IMR-90 (cell line): ENCODE measurements at regions not wholly inside any gene's neighbourhood (a gene's known extent, or its start where the extent isn't known, plus 50 kb on each side); places are given as distances from the start of the nearest gene placed in this dataset.

ENCODE experiments used
- ATAC-seq: fragments of 200-7000 bp; cut with Tn5 transposase; 2 replicates; pipeline ENCODE4 v1.9.1; 2020; ENCODE audit warnings: low read depth, mild to moderate bottlenecking, moderate library complexity
- BruUV-seq: library from RNA; stranded (reverse); fragments of 400-500 nt; replicated peaks from 2 replicates; lab custom pipeline; 2021; lab: Mats Ljungman, UMichigan
- CTCF ChIA-PET: fragments of 300-600 bp; formaldehyde crosslinking; extraction: SDS; loops from one replicate; lab custom pipeline; 2021; ENCODE audit warnings: antibody characterized with exemption; lab: Yijun Ruan, JAX
- POLR2A ChIA-PET: fragments of 300-600 bp; sonication (Branson Sonifier 250); formaldehyde crosslinking; loops from one replicate; lab custom pipeline; 2022; ENCODE audit warnings: antibody characterized with exemption; ENCODE audit not compliant: unreplicated experiment; lab: Charles Lee
- DNase-seq: peaks from one replicate; pipeline ENCODE4 v3.0.0; 2013
- H2AFZ ChIP-seq: replicated peaks from 2 replicates; pipeline ENCODE3; 2013; ENCODE audit warnings: low read length, mild to moderate bottlenecking; ENCODE audit not compliant: poor library complexity
- H2AK5ac ChIP-seq: 2 replicates; pipeline ENCODE4 v1.6.1; 2013; ENCODE audit warnings: low read depth, low read length, inconsistent platforms
- H2AK9ac ChIP-seq: replicated peaks from 2 replicates; pipeline ENCODE3; 2013; ENCODE audit warnings: mild to moderate bottlenecking, low read depth, low read length, moderate library complexity; ENCODE audit not compliant: poor library complexity
- H2BK120ac ChIP-seq: 2 replicates; pipeline ENCODE4 v1.6.1; 2013; ENCODE audit warnings: low read depth, low read length, inconsistent platforms
- H2BK15ac ChIP-seq: 3 replicates; pipeline ENCODE4 v1.6.1; 2013; ENCODE audit warnings: low read depth, low read length, inconsistent platforms
- H2BK20ac ChIP-seq: 2 replicates; pipeline ENCODE4 v1.6.1; 2013; ENCODE audit warnings: low read depth, mild to moderate bottlenecking, inconsistent platforms, low read length, moderate library complexity
- H2BK5ac ChIP-seq: 2 replicates; pipeline ENCODE4 v1.6.1; 2013; ENCODE audit warnings: mild to moderate bottlenecking, low read depth, low read length, inconsistent platforms; ENCODE audit not compliant: poor library complexity, severe bottlenecking
- H3K14ac ChIP-seq: replicated peaks from 2 replicates; pipeline ENCODE4 v1.6.1; 2013; ENCODE audit warnings: low read depth, low read length, inconsistent platforms
- H3K18ac ChIP-seq: 2 replicates; pipeline ENCODE4 v1.6.1; 2013; ENCODE audit warnings: low read depth, low read length, control low read depth
- H3K23ac ChIP-seq: 2 replicates; pipeline ENCODE4 v1.6.1; 2013; ENCODE audit warnings: low read depth, low read length, inconsistent platforms
- H3K27ac ChIP-seq: 2 replicates; pipeline ENCODE4 v1.5.1; 2013; ENCODE audit warnings: mild to moderate bottlenecking, control low read depth, low read length; ENCODE audit not compliant: insufficient read depth
- H3K27me3 ChIP-seq: 2 replicates; pipeline ENCODE4 v1.6.1; 2013; ENCODE audit warnings: low read length; ENCODE audit not compliant: control insufficient read depth, insufficient read depth
- H3K36me3 ChIP-seq: 2 replicates; pipeline ENCODE4 v1.6.1; 2013; ENCODE audit warnings: low read length, mixed read lengths; ENCODE audit not compliant: control insufficient read depth, insufficient read depth
- H3K4ac ChIP-seq: 2 replicates; pipeline ENCODE4 v1.6.1; 2013; ENCODE audit warnings: low read depth, low read length, inconsistent platforms
- H3K4me1 ChIP-seq: 2 replicates; pipeline ENCODE4 v1.6.1; 2013; ENCODE audit warnings: low read length, mixed read lengths; ENCODE audit not compliant: control insufficient read depth, insufficient read depth
- H3K4me2 ChIP-seq: 2 replicates; pipeline ENCODE4 v1.6.1; 2013; ENCODE audit warnings: low read depth, mild to moderate bottlenecking, control low read depth, low read length, moderate library complexity
- H3K4me3 ChIP-seq: 2 replicates; pipeline ENCODE4 v1.5.1; 2013; ENCODE audit warnings: low read depth, mild to moderate bottlenecking, control low read depth, low read length, moderate library complexity; ENCODE audit not compliant: insufficient read depth
- H3K56ac ChIP-seq: 2 replicates; pipeline ENCODE4 v1.6.1; 2013; ENCODE audit warnings: low read length, inconsistent platforms; ENCODE audit not compliant: insufficient read depth; ENCODE audit errors: extremely low read depth
- H3K79me1 ChIP-seq, 2 experiments: 2 replicates each; pipeline ENCODE4 v1.6.1; 2013; ENCODE audit warnings: low read length in 2 of 2, inconsistent platforms in 1 of 2, low read depth in 1 of 2
- H3K9ac ChIP-seq: 2 replicates; pipeline ENCODE4 v1.6.1; 2013; ENCODE audit warnings: low read depth, low read length, control low read depth
- H3K9me1 ChIP-seq: 2 replicates; pipeline ENCODE4 v1.6.1; 2013; ENCODE audit warnings: low read length, inconsistent platforms; ENCODE audit not compliant: insufficient read depth
- H3K9me3 ChIP-seq: 2 replicates; pipeline ENCODE4 v1.6.1; 2013; ENCODE audit warnings: low read length; ENCODE audit not compliant: control insufficient read depth, insufficient read depth
- H4K20me1 ChIP-seq: 2 replicates; pipeline ENCODE4 v1.6.1; 2013; ENCODE audit warnings: low read length, inconsistent platforms; ENCODE audit not compliant: insufficient read depth
- H4K5ac ChIP-seq: 2 replicates; pipeline ENCODE4 v1.6.1; 2013; ENCODE audit warnings: mild to moderate bottlenecking, low read depth, low read length, control low read depth
- H4K8ac ChIP-seq, 2 experiments: 2 replicates each; pipeline ENCODE4 v1.6.1; 2013; ENCODE audit warnings: low read depth in 2 of 2, low read length in 2 of 2, control low read depth in 1 of 2, inconsistent platforms in 1 of 2
- H4K91ac ChIP-seq: 2 replicates; pipeline ENCODE4 v1.6.1; 2013; ENCODE audit warnings: low read depth, low read length, inconsistent platforms; ENCODE audit not compliant: insufficient read depth
- MXI1 ChIP-seq: IDR thresholded peaks from 2 replicates; pipeline ENCODE4 v1.6.1; 2012; ENCODE audit warnings: low read depth, mild to moderate bottlenecking, low read length, moderate library complexity, borderline replicate concordance
- SMC3 ChIP-seq: fragments of 150-350 bp; IDR thresholded peaks from 2 replicates; pipeline ENCODE4 v1.6.1; 2016; ENCODE audit warnings: low read depth, mild to moderate bottlenecking, antibody characterized with exemption, low read length, moderate library complexity
- WGBS, 2 experiments: methylation state at CpG; one replicate each; pipeline versions ENCODE4 v1.1.5 to v1.1.7; 2013; ENCODE audit warnings: missing lambda C conversion rate in 2 of 2; ENCODE audit not compliant: insufficient read length in 1 of 2; ENCODE audit errors: extremely low coverage in 2 of 2; 5-methylcytosine and 5-hydroxymethylcytosine counted together
- dilution Hi-C: fragments of 300-500 bp; cut with HindIII; formaldehyde crosslinking; loops from one replicate; pipeline ENCODE4 v1.14.3; 2018; ENCODE audit warnings: low sequenced_read_pairs; ENCODE audit not compliant: unreplicated experiment
- in situ Hi-C: fragments of 300-500 bp; cut with MboI; formaldehyde crosslinking; loops from 3 replicates; pipeline ENCODE4 v1.14.3; 2019; ENCODE audit warnings: low sequenced_read_pairs, inconsistent platforms, mixed read lengths
- intact Hi-C: fragments of 100-400 bp; cut with micrococcal nuclease; formaldehyde crosslinking; loops from 2 replicates; pipeline ENCODE4 v1.10.0; 2022

DNA sequence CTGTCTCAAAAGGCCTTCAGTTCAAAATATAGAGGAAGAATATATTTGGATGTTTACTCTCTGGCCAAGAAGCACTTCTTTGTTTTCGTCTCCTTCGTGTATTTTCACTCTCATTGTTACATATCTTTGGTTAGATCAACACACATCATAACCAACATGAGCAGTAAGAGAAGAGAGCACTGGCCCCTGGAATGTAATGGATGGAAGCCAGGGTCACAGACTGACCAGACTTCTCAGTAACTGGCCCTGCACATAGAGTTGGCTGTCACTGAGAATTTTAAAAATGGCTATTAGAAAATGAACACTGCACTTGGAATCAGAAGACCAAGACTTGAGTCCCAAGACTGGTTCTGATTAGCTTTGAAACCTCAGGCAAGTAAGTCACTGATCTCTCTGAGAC lies 215.9 kb upstream of the RRP15 start:
- POLR2A ChIA-PET, result no interaction called here
- Histone ChIP-seq H3K27ac (no peak overlapping the region), H2AK5ac (no peak overlapping the region), H3K79me1 (no peaks in the 10 kb centered on the region), H3K18ac (no peak overlapping the region), H3K4me2 (no peak overlapping the region), H2BK15ac (no peak overlapping the region), H3K36me3 (no peaks in the 10 kb centered on the region), H3K14ac (no peak overlapping the region), H2BK20ac (no peak overlapping the region), H4K8ac (no peak overlapping the region), H3K4ac (no peak overlapping the region), H2AK9ac (no peak overlapping the region), H3K9me3 (no peaks in the 10 kb centered on the region), H4K5ac (no peak overlapping the region), H3K9me1 (no peaks in the 10 kb centered on the region), H4K20me1 (no peaks in the 10 kb centered on the region), H2BK5ac (no peak overlapping the region), H3K4me1 (no peaks in the 10 kb centered on the region), H3K23ac (no peak overlapping the region), H2BK120ac (no peak overlapping the region), H3K4me3 (no peak overlapping the region), H3K9ac (no peak overlapping the region), H3K27me3 (no peaks in the 10 kb centered on the region), H3K56ac (no peak overlapping the region), H2AFZ (no peak overlapping the region), H4K91ac (no peak overlapping the region)
- in situ Hi-C loops, result no loop called here
- DNase-seq (no peak), ATAC-seq (no peak)
- BruUV-seq, result no TSS peak
- CTCF ChIA-PET, result no interaction called here
- dilution Hi-C loops, result no loop called here
- TF ChIP-seq SMC3 (no peak), MXI1 (no peak)
- intact Hi-C loops, result no loop called here
- WGBS, 2 experiments, result no CpG with 5 or more reads among the region's 2 CpGs
